GM21529 (cell line): ENCODE measurements at regions not wholly inside any gene's neighbourhood (a gene's known extent, or its start where the extent isn't known, plus 50 kb on each side); places are given as distances from the start of the nearest gene placed in this dataset.
"Not testable (repeated sequence)": the region's sequence is repeated elsewhere in the genome, so short reads cannot be mapped to it uniquely, and the experiment has no call there.

Experiments used
- ATAC-seq: cut with Tn5 transposase; IDR thresholded peaks from one replicate; pipeline ENCODE4 v1.9.1; 2021; ENCODE audit not compliant: unreplicated experiment

DNA sequence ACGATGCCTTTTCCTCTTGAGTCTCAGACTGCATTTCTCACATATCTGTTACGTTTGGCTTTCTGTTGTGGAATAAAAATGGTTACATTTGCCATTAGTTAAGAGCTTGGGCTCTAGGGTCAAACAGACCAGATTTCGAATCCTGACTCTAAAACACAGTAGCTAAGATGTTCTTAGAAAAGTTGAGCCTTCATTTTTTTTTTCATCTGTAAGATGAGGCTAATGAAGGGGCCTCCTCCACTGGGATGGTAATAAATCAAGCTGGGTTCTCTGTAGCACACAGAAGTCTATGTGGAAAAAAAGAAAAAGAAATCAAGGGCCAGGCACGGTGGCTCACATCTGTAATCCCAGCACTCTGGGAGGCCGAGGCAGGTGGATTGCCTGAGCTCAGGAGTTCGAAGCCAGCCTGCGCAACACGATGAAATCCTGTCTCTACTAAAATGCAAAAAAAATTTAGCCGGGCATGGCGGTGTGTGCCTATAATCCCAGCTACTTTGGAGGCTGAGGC is 49.9 kb upstream of the CAPRIN1 start:
- ATAC-seq: no peak

DNA sequence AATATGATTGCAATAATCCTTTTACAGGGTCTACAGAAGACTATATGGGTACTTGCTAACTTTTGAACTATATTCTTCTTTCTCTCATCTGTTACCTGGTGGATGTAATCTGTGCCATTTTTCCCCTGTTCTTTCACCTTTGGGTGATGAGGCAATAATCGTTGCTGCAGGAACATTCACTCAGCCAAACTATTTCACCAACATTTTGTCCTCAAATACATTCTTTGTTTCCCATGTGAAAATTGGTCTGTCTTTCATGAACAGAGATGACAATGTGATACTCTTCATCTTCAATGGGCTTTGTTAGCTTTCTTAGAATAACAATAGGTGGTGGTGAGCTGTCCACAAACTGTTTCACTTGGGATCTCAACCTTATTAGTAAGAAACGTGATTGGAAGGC is 52.1 kb upstream of the CAPRIN1 start:
- no peak for ATAC-seq

DNA sequence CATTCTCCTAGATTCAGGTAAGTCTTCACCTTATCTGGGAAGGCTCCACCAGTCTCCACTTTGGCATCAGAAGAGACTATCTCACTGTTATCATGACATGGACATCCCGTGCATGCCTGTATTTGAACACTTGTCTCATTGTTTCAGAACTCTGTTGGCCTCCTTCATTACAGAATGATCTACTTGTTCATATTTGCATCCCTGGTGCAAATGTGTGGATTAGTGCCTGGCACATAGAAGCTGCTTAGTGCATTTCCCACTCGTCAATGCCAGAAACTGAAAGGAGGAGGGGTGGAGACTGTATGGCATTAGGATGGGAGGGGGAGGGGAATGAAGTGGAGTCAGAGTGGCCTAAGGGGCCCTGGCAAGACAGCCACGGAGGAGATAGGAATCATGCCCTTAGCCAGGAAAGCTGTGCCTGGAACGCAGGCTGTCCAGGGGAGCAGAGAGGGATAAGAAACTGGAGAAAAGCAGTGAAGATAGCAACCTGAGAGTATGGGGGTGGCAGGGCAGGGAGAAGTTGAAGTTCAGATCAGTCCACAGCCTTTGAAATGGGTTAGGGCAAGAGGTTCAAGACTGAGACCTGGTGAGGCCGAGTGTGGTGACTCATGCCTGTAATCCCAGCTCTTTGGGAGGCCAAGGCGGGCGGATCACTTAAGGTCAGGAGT is 53.8 kb upstream of the CAPRIN1 start:
- ATAC-seq: no peak

DNA sequence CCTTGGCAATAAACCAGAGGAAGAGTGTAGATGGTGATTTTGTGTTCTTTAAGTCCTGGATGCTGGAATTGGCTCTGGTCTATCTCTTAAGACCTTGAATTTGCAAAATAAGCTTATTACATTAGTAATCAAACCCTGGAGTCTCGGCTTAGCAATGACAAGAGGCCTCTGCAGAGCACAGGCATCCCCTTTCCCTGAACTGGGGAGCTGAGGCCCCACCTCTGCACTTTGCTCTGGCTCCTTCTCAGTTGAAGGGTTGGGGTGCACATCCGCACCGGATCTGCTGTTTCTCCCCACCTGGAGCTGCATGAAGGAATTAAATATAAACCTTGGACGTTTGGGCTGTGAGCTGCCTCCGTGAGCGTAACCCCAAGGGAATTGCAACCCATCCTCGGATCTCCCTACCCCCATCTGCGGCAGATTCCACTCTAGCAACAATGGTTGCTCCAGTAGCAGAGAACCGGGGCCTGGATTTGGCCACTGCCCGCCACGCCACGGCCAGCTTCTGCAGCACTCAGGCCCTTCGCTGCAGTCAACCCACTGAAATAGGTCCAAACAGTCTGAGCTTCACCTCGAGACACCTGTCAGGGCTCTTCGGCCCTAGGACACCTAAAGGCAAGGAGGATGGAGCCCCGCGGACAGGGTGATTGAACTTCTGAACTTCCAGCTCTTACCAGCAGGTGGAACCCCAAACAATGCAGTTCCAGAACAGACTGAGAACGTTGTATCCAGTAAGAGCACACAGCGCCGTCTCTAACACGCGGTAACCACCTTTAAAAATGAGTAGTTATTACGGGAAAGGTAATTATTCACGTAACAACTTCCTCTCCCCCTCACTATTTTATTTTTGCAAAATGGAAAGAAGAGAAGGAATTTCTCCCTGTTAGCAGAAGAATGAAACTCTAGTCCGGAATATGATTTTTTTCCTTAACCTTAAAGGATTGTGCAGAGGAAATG is 54.8 kb upstream of the CAPRIN1 start:
- ATAC-seq: peak; percentile 68

DNA sequence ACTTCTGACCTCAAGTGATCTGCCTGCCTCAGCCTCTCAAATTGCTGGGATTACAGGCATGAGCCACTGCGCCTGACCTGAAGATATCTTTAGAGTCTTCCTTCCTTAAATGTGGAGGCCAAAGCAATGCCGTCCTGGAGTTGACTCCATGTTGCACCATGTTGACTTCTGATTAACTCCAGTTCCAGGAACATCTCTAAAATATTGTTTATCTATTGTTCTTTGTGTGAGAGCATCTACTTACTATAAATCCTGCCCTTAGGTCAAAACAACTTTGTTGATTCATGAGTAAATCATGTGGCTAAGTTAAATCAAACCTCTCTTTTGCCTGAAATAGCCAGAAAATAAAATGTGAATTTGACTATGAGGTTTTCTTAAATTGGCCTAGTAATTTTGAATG is 56.6 kb upstream of the CAPRIN1 start:
- no peak for ATAC-seq

DNA sequence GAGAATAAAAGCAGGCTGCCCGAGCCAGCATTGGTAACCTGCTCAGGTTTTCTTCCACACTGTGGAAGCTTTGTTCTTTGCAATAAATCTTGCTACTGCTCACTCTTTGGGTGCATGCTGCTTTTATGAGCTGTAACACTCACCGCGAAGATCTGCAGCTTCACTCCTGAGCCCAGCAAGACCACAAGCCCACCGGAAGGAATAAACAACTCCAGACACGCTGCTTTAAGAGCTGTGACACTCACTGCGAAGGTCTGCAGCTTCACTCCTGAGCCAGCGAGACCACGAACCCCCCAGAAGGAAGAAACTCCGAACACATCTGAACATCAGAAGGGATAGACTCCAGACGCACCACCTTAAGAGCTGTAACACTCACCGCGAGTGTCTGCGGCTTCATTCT is 60.4 kb upstream of the CAPRIN1 start:
- not testable (repeated sequence) for ATAC-seq

DNA sequence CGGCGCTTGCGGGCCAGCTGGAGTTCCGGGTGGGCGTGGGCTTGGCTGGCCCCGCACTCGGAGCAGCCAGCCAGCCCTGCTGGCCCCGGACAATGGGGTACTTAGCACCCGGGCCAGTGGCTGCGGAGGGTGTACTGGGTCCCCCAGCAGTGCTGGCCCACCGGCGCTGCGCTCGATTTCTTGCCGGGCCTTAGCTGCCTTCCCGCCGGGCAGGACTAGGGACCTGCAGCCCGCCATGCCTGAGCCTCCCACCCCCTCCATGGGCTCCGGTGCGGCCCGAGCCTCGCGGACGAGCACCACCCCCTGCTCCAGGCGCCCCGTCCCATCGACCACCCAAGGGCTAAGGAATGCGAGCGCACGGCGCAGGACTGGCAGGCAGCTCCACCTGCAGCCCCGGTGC is 61.4 kb upstream of the CAPRIN1 start:
- ATAC-seq: not testable (repeated sequence)

DNA sequence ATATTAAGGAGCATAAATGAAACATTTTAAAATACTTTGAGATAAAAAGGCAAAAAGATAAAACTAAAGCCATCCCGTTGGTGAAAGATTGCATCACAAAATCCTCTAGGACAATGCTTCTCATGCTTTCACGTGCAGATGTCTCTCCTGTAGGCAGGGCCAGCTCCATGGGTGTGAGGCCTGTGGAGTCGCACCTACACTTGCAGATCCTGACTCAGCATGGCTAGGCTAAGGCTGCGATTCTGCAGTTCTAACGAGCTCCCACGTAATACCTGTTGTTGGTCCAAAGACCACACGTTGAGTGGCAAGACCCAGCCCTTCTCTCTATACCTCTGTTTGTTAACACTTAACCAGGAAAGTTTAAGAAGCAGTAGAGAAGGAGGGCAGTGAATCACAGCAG is 62.1 kb upstream of the CAPRIN1 start:
- ATAC-seq: no peak

DNA sequence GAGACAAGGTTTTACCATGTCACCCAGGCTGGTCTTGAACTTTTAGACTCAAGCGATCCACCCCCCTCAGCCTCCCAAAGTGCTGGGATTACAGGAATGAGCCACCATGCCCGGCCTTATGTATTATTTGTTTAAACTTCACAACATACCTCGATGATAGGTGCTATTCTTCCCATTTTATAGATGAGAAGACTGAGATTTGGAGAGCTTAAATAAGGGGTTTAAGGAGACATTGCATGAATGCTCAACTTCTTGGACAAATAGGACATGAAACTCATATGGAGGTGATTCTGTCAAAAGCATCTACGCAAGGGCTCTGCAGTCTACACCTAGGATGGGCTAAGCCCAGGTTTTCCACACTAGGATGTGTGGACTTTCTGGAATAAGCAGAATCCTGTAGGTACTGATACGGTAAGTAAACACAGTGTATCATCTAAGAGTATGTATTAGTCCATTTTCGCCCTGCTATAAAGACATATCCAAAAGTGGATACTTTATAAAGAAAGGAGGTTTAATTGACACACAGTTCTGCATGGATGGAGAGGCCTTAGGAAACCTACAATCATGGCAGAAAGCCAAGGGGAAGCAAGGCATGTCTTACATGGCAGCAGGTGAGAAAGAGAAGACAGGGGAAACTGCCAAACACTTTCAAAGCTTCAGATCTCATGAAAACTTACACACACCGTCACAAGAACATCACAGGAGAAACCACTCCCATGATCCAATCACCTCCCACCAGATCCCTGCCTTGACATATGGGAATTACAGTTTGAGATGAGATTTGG is 62.8 kb upstream of the CAPRIN1 start:
- no peak for ATAC-seq

DNA sequence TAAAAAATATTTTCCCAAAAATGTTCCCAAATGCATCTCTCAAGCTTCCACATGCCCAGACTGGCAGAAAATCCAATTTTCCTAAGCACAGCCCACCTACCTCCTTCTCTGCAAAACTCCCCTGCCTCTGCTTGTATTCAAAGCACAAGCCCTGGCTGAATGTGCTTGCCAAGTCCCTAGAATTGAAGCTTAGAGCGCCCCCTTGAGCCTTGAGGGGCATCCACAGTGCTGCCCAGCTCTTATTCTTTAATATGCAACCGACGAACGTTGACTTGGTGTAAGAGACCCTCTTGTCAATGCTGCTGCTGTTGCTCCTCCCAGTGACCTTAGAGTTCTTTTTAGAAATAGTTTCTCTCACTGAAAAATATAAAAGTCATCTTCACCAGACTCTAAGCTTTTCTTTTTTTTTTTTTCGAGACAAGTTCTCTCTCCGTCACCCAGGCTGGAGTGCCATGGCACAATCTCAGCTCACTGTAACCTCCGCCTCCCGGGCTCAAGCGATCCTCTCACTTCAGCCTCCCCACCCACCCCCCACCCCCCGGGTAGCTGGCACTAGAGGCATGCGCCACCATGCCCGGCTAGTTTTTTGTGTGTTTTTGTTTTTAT is 63.5 kb upstream of the CAPRIN1 start:
- no peak for ATAC-seq

DNA sequence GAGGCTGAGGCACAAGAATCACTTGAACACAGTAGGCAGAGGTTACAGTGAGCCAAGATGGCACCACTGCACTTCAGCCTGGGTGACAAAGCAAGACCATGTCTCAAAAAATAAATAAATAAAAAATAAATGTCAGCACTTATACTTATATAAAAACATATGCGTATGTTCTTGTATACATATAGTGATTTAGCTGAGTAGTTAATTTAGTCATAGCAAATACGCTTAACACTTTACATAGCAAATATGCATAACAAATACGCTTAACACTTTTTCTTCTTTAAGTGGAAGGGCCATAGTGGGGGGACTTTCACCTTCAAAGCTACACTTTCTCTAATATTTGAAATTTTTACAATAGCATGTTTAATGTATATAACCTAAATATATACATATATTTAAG is 64.0 kb upstream of the CAPRIN1 start:
- no peak for ATAC-seq

DNA sequence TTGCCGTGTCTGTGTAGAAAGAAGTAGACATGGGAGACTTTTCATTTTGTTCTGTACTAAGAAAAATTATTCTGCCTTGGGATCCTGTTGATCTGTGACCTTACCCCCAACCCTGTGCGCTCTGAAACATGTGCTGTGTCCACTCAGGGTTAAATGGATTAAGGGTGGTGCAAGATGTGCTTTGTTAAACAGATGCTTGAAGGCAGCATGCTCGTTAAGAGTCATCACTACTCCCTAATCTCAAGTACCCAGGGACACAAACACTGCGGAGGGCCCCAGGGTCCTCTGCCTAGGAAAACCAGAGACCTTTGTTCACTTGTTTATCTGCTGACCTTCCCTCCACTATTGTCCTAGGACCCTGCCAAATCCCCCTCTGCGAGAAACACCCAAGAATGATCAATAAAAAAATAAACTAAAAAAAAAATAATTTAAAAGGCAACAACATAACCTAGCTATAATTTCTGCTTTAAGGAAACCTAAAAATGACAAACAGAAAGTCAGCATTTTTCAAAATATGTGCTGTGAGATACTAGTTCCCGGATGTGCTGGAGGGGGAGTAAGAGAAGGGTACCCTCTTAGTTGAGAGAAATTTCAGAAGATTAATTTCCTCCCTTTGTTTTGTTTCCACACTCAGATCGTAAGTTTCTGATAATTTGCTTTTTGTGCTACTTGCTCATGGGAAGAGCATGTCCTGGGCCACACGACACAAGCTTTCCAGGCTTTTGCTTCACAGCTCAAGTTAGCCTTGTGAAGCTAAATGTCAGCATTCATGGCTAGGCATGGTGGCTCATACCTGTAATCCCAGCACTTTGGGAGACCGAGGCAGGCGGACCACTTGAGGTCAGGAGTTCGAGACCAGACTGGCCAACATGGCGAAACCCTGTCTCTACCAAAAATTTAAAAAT is 64.7 kb upstream of the CAPRIN1 start:
- not testable (repeated sequence) for ATAC-seq

DNA sequence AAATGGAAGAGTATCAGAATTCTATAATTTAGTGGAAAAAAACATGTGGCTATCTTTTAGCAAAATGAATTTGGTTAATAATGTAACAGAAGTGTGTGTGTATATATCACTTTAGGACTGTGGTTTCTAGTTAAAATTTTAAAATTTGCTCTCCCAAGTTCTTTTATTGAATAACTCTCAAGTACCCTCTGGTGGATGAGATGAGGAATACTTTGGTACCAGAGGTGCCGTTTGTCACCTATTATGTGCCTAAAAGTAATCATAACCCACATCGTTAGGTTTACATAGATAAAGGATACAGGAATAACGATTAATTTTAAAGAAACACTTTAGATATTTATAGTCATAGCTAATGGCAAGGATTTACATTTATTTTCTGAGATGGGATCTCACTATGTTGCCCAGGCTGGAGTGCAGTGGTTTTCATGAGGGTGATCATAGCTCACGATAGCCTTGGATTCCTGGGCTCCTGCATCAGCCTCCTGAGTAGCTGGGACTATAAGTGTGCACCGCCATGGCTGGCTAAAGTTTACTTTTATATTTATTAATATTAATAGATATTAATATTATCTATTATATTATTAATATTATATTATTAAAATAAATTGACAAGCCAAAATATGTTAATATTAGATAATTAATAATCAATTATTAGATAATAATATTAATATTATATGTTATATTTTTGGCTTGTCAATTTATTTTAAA is 66.7 kb upstream of the CAPRIN1 start:
- no peak for ATAC-seq

DNA sequence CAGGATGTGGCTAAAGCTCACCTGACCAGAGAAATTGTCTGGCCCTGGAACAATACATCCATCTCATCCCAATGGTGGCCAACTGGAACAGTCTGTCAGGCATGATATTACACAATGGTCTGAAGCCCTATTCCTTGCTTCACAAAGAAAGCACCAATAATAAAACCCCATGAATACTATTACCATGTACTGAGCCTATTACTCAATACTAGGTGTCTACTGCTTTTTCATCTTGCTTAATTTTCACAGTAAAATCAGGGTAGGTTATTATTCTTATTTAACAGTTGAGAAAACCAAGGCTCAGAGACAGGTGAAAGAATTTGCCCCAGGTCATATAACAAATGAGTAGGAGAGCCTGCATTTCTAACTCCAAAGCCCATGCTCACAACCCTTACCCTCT is 68.9 kb upstream of the CAPRIN1 start:
- no peak for ATAC-seq

DNA sequence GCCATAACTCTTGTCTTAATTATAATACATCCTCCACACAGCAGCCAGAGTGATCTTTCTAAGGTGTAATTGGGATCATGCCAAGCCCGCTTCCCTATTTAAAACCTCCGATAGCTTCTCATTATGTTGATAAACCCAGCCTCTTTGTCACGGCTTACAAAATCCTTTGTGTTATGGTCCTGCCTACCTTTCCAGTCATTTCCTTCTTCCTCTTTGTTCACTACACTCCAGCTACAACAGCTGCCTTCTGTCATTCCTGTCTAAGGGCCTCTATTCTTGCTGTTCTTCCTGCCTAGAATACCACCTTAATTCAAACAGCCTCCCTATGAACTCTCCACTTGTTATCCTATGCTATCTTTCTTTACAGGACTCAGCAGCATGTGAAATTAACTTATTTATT is 70.6 kb upstream of the CAPRIN1 start:
- no peak for ATAC-seq

DNA sequence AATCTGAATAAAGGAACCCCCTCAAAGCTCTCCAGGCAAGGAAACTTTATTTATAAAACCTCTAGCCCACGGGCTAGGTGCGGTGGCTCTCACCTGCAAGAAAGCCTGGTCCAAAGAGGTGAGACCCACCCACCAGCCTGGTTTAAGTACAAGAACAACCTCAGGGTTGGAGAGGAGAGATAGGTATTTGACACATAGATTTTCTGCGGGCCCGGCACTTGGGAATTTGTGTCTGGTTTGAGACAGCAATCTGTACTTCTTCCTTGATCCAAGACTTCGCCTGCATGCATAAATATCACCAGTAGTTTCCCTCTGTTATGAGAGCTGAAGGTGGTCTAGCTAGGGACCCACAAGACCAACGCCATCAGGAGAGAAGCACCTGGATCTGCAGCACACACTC is 73.2 kb upstream of the CAPRIN1 start:
- ATAC-seq: no peak

DNA sequence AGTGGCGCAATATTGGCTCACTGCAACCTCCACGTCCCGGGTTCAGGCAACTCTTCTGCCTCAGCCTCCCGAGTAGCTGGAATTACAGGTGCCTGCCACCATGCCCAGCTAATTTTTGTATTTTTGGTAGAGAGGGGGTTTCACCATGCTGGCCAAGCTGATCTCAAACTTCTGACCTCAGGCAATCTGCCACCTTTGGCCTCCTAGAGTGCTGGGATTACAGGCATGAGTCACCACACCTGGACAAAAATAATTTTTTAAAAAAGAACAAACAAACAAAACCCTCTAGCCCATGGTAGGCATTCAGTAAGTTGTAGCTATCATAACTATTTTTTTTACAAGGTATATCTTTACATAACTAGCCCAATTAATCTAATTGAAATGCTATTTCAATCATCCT is 73.9 kb upstream of the CAPRIN1 start:
- ATAC-seq: no peak

DNA sequence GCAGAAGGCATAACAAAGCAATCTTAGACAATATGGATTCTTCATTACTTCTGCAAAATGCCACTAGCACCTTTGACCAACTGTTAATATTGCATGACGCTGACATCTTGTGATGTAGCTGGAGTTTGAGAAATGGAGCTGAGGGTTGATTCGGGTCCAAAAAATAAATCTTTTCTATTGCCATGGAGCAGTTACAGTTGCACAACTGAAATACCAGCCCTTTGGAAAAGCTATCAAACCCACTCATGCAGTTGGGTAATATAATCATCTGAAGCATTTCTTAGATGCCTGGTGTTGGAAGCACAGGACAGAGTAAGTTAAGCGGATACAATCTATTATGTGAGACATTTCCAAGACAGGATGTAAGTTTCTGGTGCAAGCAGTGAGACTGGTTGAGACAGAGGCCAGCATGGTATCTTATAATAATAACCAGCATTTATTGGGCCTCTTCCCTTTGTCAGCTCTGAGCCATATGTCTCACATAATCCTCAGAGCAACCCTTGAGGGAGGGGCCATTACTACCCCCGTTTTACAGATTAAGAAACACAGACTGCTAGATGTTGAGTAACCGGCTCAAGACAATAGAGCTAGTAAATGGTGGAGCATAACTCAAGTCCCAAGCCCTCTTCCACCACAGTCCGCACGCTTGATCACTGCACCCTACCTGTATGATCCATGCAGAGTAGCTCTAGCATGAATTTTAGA is 74.9 kb upstream of the CAPRIN1 start:
- ATAC-seq: no peak

DNA sequence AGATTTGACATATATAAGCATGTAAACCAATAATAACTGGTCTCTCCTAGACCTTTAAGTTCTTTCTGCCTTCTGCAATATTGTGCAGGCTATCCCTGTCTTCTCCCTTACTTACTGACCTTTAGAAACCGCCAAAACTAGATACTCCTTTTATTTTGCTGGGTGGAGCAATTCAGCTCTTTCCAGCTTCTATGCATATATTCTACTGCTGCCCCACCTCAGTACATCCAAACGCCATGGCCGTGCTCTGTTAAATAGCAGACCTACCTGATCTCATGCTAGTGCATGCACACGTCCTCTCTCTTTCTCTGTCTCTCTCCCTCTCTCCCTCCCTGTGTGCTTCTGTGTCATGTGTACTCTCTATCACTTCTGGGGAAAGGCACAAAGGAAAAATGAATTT is 76.7 kb upstream of the CAPRIN1 start:
- no peak for ATAC-seq
